GM12872 (cell line): ENCODE measurements at regions not wholly inside any gene's neighbourhood (a gene's known extent, or its start where the extent isn't known, plus 50 kb on each side); places are given as distances from the start of the nearest gene placed in this dataset.

Experiments used
- CTCF ChIP-seq: IDR thresholded peaks from 3 replicates; pipeline ENCODE4 v1.5.1; 2011; ENCODE audit warnings: low read depth, mild to moderate bottlenecking, low read length, moderate library complexity; ENCODE audit not compliant: insufficient read depth

DNA sequence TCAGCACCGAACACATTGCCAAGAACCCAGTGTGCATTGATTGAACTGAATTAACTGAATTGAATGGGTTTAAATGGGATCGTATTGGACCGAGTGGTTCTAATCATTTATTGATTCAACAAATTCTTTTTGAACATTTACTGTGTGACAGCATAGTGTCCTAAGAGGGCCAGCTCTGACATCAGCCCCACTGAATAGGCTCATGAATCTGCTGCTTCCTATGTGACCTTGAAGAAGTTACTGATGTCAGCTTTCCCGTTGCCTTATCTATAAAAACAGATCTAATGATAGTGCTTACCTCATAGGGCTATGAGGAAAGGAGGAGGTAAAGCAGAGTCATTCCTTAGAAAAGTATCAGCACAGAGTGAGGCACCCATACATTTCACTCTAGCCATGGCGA is 226.3 kb downstream of the CBLN1 start:
- TF ChIP-seq CTCF = no peak

DNA sequence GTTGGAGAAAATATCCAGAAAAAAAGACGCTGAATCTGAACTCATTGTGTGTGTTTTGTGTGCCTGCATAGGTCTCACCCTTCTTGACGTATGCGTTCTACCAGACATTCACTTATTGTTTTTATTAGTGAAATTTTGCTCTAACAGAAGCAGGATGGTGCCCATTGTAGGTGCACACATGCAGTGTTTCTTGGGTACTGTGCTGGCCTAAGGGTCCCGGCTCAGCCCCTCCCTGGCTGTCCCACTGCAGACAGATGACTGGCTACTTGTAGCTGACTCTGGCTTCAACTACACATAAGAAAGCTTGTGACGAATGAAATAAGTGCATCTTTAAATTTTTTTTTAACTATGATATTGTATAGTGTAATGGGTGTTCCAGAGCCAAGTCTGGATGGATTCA is 227.0 kb downstream of the CBLN1 start:
- no peak for TF ChIP-seq CTCF

- TF ChIP-seq CTCF = no peak
Measured at GRCh38 chr16:49052846-49053245, 228.8 kb downstream of the CBLN1 start.

DNA sequence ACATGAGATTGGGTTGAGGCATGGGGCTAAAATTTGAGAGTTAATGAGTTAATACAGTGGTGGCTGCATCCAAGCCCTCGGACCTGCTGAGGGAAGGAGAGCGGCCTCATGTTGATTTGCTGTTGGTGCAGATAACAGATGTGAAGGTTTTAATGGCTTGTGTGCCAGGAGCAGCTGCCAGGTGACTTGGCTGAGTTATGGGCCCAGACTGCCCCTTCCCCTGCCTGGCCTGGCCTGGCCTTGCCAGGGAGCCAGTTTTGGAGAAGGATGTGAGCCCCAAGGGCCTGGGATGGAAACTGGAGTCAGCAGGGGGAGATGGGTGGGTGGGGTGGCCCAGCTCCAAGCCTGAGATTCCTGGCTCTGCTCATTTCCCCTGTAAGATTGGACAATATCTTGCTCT is 230.1 kb downstream of the CBLN1 start:
- no peak for TF ChIP-seq CTCF

GRCh38 chr16:49050607-49051006 is 231.0 kb downstream of the CBLN1 start:
- no peak for TF ChIP-seq CTCF

DNA sequence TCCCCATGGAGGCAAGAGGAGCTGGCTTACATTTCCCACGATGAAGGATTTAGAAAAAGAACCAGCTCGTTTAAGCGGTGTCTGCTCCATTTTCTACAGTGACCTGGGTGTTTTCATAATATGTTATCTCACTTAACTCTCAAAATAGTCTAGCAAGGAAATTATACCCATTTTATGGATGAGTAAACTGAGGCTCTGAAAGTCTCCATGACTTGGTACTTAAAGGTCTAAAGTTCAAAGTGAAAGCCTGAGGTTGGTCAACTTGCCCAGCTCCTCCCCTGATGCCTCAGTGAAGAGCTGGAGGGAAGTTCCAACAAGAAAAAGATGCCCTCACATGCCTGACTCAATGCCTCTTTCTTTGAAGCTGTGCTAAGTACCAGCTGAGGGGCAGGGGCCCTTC is 232.0 kb downstream of the CBLN1 start:
- TF ChIP-seq CTCF = no peak

GRCh38 chr16:49049191-49049590 is 232.4 kb downstream of the CBLN1 start:
- no peak for TF ChIP-seq CTCF

GRCh38 chr16:49048557-49048956 is 233.1 kb downstream of the CBLN1 start:
- TF ChIP-seq CTCF = no peak
